ENCODE measurements at regions not wholly inside any gene's neighbourhood (a gene's known extent, or its start where the extent isn't known, plus 50 kb on each side); places are given as distances from the start of the nearest gene placed in this dataset.

DNA sequence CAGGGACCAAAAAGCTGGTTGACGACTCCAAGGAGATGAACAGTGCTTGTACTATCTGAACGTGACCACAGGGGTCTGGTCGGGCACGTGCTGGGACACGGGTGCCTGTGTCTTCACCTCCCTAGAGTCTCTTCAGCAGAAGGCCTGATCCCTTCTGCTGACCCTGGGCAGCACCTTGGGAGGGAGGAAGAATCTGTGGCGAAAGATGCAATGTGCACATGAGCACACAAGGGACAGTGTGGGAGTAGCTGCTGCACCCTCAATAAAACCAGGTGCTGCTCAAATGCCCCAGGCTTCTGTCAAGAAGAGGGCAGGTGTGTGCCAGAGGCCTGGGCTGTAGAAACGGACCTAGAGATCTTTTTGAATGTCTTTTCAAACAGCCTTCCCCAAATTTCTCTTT lies 130.6 kb upstream of the THBS2 start:
- ATAC-seq (no peak), DNase-seq (ENCODE audit: low read depth, low spot score) (no peak)
- no peak overlapping the region for H3K4me2 ChIP-seq (ENCODE audit: low read length)
- no peak for TF ChIP-seq JUND (IDR thresholded peaks at IDR 0.05)
- TF ChIP-seq ATF3 (IDR thresholded peaks at IDR 0.05) = no peak
- TF ChIP-seq EZH2phosphoT487 (IDR thresholded peaks at IDR 0.05; ENCODE audit: borderline replicate concordance) = no peak
- no peak for TF ChIP-seq ELF1 (IDR thresholded peaks at IDR 0.05; ENCODE audit: borderline replicate concordance, low read depth)
- TF ChIP-seq EZH2 (IDR thresholded peaks at IDR 0.05) = no peak
- TF ChIP-seq SRF (IDR thresholded peaks at IDR 0.05; ENCODE audit: low read depth) = no peak
- TF ChIP-seq TCF7L2 (IDR thresholded peaks at IDR 0.05; ENCODE audit: borderline replicate concordance, extremely low read depth, insufficient read depth, insufficient read length) = no peak
- no peak for TF ChIP-seq CEBPB (IDR thresholded peaks at IDR 0.05; ENCODE audit: low read depth)
- no peak for TF ChIP-seq ZFX (IDR thresholded peaks at IDR 0.05)
- no peak for TF ChIP-seq POLR2A (IDR thresholded peaks at IDR 0.05; ENCODE audit: borderline replicate concordance, extremely low read depth, insufficient read depth, insufficient read length)
- no peak for TF ChIP-seq MAX (IDR thresholded peaks at IDR 0.05)
- no peak for TF ChIP-seq ZNF274 (IDR thresholded peaks at IDR 0.05; ENCODE audit: low read depth, low read length)
- TF ChIP-seq EGR1 (IDR thresholded peaks at IDR 0.05; ENCODE audit: low read depth) = no peak
- no peak for TF ChIP-seq POLR2AphosphoS5 (IDR thresholded peaks at IDR 0.05; ENCODE audit: low read depth, low read length)
- no peak for TF ChIP-seq SP1 (IDR thresholded peaks at IDR 0.05; ENCODE audit: low read depth)
- no peak for TF ChIP-seq FOSL1 (IDR thresholded peaks at IDR 0.05; ENCODE audit: low read depth)
- TF ChIP-seq, protein P1, sequence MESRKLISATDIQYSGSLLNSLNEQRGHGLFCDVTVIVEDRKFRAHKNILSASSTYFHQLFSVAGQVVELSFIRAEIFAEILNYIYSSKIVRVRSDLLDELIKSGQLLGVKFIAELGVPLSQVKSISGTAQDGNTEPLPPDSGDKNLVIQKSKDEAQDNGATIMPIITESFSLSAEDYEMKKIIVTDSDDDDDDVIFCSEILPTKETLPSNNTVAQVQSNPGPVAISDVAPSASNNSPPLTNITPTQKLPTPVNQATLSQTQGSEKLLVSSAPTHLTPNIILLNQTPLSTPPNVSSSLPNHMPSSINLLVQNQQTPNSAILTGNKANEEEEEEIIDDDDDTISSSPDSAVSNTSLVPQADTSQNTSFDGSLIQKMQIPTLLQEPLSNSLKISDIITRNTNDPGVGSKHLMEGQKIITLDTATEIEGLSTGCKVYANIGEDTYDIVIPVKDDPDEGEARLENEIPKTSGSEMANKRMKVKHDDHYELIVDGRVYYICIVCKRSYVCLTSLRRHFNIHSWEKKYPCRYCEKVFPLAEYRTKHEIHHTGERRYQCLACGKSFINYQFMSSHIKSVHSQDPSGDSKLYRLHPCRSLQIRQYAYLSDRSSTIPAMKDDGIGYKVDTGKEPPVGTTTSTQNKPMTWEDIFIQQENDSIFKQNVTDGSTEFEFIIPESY (IDR thresholded peaks at IDR 0.05; ENCODE audit: extremely low read depth, insufficient replicate concordance, low read length) = no peak
- no peak for TF ChIP-seq SIN3A (IDR thresholded peaks at IDR 0.05; ENCODE audit: low read depth)
- TF ChIP-seq CTCF (IDR thresholded peaks at IDR 0.05 in 2 of 3, conservative IDR thresholded peaks at IDR 0.05 in 1 of 3; ENCODE audit: borderline replicate concordance in 1 of 3, insufficient read depth in 1 of 3, low read depth in 2 of 3, low read length in 2 of 3) = no peak
- no peak overlapping the region for H2AFZ ChIP-seq (ENCODE audit: low read depth, low read length, poor library complexity, severe bottlenecking)
- CTCF ChIA-PET = no interaction called here
- H3K4me3 ChIP-seq (replicated peaks in 1 of 2; ENCODE audit: low read depth in 1 of 2, low read length in 2 of 2) = no peak overlapping the region
- no peaks in the 10 kb centered on the region for H4K20me1 ChIP-seq (ENCODE audit: insufficient read depth)
- H3K27me3 ChIP-seq (ENCODE audit: insufficient read depth, low read length) = no peaks in the 10 kb centered on the region
- H3K27ac ChIP-seq (ENCODE audit: low read depth, low read length) = no peak overlapping the region
- POLR2A ChIA-PET = no interaction called here
- no peaks in the 10 kb centered on the region for H3K4me1 ChIP-seq (ENCODE audit: control insufficient read depth in 1 of 2, insufficient read depth in 2 of 2, low read length in 2 of 2)
- RAD21 ChIA-PET (ENCODE audit: low non-redundant PET in 1 of 2, low total read pairs in 2 of 2, uncharacterized antibody in 2 of 2, unreplicated experiment in 2 of 2) = no interaction called here
- no peaks in the 10 kb centered on the region for H3K9me2 ChIP-seq (ENCODE audit: insufficient read depth)
- intact Hi-C loops (cut with micrococcal nuclease) = no loop called here
- H3K9me3 ChIP-seq (ENCODE audit: control insufficient read depth in 1 of 2, insufficient read depth in 1 of 2, low read depth in 1 of 2, low read length in 2 of 2) = no peaks in the 10 kb centered on the region
- H3K9ac ChIP-seq (ENCODE audit: low read length) = no peak overlapping the region
- no peaks in the 10 kb centered on the region for H3K36me3 ChIP-seq (ENCODE audit: control insufficient read depth in 1 of 2, insufficient read depth in 2 of 2, low read length in 2 of 2)
- no TSS peak for BruUV-seq (replicated peaks)
- no peaks in the 10 kb centered on the region for H3K79me2 ChIP-seq (ENCODE audit: insufficient read depth, low read length)
